ENCODE measurements at regions not wholly inside any gene's neighbourhood (a gene's known extent, or its start where the extent isn't known, plus 50 kb on each side); places are given as distances from the start of the nearest gene placed in this dataset.

GRCh38 chr11:71147331-71147730, 105.0 kb downstream of the SHANK2 start:
- no peak for TF ChIP-seq CTCF (IDR thresholded peaks at IDR 0.05; ENCODE audit: insufficient read depth, low read length)
- DNase-seq (ENCODE audit: low read depth) = no peak
- no peak overlapping the region for H3K4me3 ChIP-seq (ENCODE audit: low read depth, low read length)

- H3K4me3 ChIP-seq (ENCODE audit: low read depth, low read length) = no peak overlapping the region
- no peak for DNase-seq (ENCODE audit: low read depth)
Measured at GRCh38 chr11:71146846-71147245, 105.5 kb downstream of the SHANK2 start.

GRCh38 chr11:71145988-71146824, 106.2 kb downstream of the SHANK2 start:
- no peak overlapping the region for H3K4me3 ChIP-seq (ENCODE audit: low read depth, low read length)
- no peak for DNase-seq (ENCODE audit: low read depth)
- no peak for TF ChIP-seq CTCF (IDR thresholded peaks at IDR 0.05; ENCODE audit: insufficient read depth, low read length)

More at GRCh38 chr11:71146846-71147245, 105.5 kb downstream of the SHANK2 start:
- no peak for TF ChIP-seq CTCF (IDR thresholded peaks at IDR 0.05; ENCODE audit: insufficient read depth, low read length)

GRCh38 chr11:71145368-71145767, 107.0 kb downstream of the SHANK2 start:
- no peak overlapping the region for H3K4me3 ChIP-seq (ENCODE audit: low read depth, low read length)
- DNase-seq (ENCODE audit: low read depth) = no peak
- TF ChIP-seq CTCF (IDR thresholded peaks at IDR 0.05; ENCODE audit: insufficient read depth, low read length) = no peak

GRCh38 chr11:71144736-71145135, 107.6 kb downstream of the SHANK2 start:
- no peak for TF ChIP-seq CTCF (IDR thresholded peaks at IDR 0.05; ENCODE audit: insufficient read depth, low read length)
- DNase-seq (ENCODE audit: low read depth) = no peak

GRCh38 chr11:71144010-71144409, 108.4 kb downstream of the SHANK2 start:
- DNase-seq (ENCODE audit: low read depth) = no peak
- H3K4me3 ChIP-seq (ENCODE audit: low read depth, low read length) = no peak overlapping the region
- TF ChIP-seq CTCF (IDR thresholded peaks at IDR 0.05; ENCODE audit: insufficient read depth, low read length) = no peak

More at GRCh38 chr11:71144736-71145135, 107.6 kb downstream of the SHANK2 start:
- H3K4me3 ChIP-seq (ENCODE audit: low read depth, low read length) = no peak overlapping the region
